ENCODE measurements at regions not wholly inside any gene's neighbourhood (a gene's known extent, or its start where the extent isn't known, plus 50 kb on each side); places are given as distances from the start of the nearest gene placed in this dataset.
A peak's percentile ranks its signal among the peaks of the same experiment; 100 is the strongest.

DNA sequence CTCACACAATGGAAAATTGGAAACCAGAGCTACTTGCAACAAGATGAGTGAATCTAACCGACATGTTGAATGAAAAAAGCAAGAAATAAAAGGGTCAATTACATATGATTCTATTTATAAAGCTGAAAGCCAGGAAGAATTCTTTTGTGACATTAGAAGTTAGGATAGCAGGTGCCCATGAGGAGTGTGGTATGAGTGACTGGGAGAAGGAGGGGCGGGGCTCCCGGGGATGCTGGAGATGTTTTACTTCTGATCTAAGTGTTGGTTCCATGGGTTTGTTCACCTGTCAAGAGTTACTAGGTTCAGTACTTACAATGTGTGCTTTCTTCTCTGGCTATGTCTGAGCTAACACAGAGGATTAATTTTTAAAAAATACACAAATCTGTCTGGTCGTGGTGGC, 60.8 kb downstream of the NSMCE3 start:
- no peak for DNase-seq (ENCODE audit: low read depth in 2 of 2)

DNA sequence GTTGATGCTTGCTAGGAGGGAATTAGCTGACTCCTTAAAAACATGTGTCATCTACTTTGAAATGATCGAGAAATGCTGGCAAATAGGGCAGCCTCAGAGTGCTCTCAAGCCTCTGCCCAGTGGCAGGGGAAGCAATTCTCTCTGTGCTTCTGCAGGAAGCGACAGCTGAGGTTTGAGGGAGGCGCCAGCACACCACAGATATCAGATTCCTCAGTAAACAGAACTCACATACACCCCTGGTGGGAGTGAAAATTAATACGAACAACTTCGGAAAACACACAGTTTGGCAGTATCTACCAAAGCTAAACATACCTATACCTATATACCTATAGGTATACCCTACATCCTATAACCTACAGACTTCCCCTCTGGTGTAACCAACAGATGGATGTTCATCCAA, 61.3 kb downstream of the NSMCE3 start:
- DNase-seq (ENCODE audit: low read depth in 2 of 2): peak in 1 of 2 donors; percentile 2

DNA sequence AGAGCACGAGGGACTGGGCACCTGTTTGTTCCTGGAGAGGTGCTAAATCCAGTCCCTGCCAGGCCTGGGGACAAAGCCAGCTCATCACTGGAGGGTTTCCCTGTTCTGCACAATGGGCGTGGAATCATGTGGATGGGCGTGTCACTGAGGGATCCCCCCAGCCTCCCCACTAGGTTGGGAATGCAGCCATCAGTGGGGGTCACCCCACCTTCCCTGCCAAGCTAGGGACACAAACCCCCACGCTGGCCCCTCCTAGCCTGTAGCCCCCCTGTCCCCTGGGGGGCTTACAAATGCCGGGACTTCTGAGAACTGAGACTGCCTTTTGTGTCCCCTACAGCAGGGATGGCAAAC, 61.9 kb downstream of the NSMCE3 start:
- DNase-seq (ENCODE audit: low read depth in 2 of 2): no peak

DNA sequence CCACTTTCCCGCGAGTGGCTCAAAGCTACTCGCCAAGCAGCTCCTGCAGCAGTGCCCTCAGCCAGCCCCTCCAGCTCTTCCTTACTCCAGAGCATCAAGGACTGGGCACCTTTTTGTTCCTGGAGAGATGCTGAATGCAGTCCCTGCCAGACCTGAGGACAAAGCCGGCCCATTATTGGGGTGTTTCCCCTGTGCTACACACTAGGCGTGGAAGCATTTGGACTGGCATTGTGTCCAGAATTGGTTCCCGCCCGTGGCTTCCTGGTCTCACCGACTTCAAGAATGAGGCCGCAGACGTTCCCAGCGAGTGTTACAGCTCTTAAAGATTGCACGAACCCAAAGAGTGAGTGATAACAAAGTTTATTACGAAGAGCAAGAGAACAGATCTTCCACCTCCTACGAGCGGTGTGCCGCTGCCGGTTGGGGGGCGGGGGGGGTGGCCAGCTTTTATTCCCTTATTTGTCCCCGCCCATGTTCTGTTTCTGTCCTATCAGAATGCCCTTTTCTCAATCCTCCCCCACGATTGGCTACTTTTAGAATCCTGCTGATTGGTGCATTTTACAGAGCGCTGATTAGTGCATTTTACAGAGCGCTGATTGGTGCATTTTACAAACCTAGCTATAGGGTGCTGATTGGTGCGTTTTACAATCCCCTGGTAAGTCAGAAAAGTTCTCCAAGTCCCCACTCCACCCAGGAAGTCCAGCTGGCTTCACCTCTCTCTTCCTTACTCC, 62.4 kb downstream of the NSMCE3 start:
- DNase-seq (ENCODE audit: low read depth in 2 of 2): no peak

DNA sequence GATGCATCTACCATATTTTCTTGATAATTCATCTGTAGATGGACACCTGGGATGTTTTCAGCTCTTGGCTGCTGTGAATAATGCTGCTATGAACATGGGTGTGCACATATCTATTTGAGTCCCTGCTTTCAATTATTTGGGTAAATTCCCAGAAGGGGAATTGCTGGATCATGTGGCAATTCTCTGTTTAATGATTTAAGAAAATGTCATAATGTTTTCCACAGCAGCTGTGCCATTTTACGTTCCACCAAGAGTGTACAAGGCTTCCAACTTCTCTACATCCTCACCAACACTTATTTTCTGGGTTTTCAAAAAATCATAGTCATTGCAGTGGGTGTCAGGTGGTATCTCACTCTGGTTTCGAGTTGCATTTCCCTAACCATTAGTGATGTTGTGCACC, 64.4 kb downstream of the NSMCE3 start:
- DNase-seq (ENCODE audit: low read depth in 2 of 2): no peak

DNA sequence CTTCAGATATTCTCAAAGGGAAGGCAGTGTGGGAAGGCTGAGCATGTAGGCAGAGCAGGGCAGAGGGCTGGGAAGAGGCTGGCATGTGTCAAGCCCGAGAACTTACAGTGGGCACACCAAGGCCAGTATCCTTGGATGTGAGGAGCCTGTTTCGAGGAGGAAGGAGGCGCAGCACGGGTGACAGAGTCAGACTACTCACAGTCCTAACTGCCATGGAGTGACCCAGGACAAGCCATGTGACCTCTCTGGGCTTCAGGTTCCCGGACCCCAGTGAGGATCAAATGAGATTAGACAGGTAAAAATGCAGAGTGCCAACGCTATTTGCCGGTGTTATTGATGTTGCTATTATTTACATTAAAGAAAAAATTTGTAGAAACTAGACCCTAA, 65.3 kb downstream of the NSMCE3 start:
- DNase-seq (ENCODE audit: low read depth in 2 of 2): no peak

DNA sequence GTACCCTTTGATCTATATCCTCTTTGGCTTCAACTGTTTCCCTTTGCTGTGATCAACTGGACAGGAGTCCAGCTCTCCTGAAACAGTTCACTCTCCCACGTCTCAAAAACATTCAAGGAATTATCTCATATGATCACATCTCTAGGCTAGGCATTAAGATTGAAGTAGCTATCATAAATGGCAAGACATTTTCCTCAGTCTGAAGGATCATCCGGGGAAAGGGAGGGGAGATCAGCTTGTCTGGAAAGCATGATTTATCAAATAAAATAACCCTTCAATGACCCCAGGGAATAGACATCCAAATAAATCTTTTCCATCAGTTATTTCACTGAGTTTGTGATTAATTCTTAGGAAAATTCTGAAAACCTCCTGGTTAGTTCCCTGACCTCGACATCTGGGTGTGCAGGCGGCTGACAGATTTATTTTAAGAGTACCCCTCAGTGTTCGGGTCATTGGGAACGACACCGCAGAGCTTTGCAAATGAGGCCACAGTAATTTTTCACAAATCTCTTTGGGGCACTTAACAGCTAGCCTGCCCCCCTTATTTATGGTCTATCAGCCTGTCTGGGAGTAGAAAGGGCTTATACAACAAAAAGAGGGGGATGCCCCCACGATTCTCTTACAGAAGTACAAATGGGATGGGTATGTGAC, 65.8 kb downstream of the NSMCE3 start:
- no peak for DNase-seq (ENCODE audit: low read depth in 2 of 2)

DNA sequence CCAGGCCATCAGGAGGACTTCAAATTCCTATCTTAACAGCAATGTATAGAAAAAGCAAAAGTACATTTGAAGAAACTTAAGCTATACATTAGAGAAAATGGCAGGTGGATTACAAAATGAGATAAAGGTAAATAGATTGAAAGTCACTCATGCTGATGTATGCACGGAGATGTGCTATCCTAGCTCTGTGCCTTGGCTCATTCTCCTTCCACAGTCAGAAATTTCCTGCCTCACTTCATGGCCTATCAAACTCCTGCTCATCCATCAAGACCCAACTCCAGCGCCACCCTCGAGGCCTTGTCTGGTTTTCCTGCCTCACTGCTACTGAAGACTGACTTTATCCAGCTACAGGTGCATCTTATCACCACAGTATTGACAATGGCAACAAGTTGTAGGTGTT, 72.9 kb downstream of the NSMCE3 start:
- DNase-seq (ENCODE audit: low read depth in 2 of 2): no peak

DNA sequence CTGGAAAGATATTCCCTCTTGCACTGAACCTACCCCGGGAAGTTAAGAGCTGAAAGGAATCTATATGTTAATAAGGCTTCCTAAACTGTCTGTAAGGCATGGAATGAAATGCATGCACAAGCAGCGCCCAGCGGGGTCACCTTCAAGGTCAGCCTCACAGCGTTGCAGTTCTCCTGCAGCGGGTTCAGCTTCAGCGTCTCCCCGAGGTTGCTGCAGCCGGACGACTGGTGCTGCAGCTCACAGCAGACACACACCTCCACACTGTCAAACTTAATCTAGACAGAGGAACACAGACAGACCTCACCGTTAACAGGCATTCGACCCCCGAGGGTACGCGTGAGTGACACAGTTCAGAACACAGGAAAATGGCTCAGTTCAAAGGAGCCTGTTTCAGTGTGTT, 73.3 kb downstream of the NSMCE3 start:
- no peak for DNase-seq (ENCODE audit: low read depth in 2 of 2)

DNA sequence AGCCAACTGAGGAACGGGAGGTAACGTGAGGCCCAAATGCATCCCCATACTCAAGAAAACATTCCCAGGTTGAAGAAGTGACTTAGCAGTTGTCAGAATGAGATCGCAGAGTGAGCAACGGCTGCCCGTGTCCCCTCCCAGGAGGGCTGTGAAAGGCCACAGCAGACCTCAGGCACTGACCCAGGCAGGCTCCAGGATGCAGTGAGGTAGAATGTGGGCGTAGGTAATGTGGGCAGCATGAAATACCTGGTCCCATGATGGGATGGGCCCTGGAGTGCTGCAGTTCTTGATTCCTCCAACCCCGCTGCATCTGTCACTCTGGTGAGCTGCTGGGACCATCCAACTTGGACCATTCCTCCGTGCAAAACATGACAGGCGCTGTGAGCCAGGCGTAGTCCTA, 74.8 kb downstream of the NSMCE3 start:
- DNase-seq (ENCODE audit: low read depth in 2 of 2): no peak

DNA sequence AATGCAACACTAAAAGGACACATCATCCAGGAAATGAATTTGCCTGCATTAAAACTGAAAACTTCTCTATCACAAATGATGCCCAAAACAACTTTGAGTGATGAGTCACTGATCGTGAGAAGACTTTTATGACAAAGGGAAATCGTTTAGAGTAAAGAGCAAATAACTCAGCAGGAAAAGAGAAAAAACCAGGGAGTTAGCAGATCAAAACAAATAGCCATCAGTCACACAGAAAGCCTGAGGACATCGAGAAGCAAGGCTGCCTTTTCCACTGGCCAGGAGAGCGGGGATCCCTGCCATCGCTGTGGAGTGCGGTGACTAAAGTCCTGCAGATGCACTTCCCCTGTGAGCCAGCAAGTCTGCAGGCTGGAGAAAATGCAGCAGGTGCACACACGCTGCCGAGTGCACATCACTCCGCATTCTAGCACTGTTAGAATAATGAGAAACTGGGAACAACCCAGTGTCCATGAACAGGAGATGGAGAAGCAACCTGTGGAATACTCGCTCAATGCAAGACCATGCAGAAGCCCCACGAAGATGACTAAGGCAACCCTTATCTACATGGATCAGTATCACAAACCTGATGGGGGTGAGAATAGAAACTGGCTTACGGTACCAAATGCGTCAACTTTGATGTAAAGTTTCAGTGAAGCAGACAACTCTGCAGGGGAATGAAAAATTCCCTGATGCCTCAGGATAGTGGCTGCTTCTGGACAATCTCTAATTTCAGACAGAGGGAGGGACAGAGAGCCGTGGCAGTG, 86.4 kb downstream of the NSMCE3 start:
- peak; percentile 3 to 42 for DNase-seq (ENCODE audit: low read depth in 2 of 2)

DNA sequence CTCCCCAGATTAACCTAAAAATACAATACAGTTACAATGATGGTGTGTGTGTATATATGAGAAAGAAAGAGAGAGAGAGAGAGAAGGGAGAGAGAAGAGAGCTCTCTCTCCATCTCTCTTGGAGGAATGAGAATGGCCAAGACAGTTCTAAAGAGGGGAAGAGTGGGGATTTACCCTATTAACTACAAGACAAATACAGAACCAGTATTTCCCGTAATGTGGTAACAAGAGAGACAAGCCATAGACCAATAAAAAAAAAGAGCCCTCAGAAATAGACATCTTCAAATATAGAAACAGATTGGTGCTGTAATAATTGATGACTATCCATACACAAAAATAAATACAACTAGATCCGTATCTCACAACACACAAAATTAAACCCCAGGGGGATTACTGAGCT, 87.0 kb downstream of the NSMCE3 start:
- no peak for DNase-seq (ENCODE audit: low read depth in 2 of 2)

DNA sequence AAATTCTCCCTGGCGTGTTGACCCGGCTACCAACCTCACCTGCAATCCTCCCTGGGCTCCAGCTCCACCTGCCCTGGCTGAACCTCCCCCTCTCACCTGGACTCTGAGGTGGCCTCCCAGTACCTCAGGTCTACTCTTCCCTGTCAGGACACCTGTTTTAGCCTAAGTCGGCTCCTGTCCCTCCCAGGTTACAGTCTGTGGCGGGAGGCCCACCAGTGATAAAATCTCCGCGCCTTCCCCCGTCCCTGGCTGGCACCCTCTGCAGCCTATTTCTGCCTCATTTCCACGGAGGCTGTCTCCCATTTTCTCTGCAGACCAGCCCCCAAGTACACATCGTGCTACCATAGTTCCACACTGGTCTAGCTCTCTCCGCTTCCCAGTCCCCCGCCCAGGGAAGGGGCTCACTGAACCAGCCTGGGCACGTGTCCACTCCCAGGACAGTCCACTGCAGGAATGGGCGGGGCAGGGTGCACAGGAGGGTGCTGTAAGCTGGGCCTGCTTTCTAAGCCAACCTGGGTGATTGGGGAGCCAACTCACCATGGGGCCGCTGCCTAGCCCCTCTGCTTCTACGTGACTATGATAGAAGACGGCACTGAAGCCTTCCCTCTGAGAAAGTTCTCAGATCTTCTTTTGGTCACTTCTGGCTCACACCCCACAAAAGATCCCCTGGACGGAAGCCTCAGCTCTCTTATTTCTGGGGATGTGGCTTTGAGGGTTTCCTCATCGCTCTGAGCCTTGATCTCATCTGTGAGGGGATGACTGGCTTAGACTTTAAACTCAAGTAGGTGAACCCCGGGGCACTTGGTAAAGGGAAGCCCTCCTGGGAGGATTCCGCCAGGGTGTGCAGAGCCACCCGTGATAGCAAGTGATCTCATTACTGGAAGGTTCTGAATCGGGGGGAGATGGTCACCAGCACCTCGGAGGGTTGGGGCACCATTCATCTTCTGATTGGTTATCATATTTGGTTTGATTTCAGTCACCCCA, 96.6 kb downstream of the NSMCE3 start:
- no peak for DNase-seq (ENCODE audit: low read depth in 2 of 2)

DNA sequence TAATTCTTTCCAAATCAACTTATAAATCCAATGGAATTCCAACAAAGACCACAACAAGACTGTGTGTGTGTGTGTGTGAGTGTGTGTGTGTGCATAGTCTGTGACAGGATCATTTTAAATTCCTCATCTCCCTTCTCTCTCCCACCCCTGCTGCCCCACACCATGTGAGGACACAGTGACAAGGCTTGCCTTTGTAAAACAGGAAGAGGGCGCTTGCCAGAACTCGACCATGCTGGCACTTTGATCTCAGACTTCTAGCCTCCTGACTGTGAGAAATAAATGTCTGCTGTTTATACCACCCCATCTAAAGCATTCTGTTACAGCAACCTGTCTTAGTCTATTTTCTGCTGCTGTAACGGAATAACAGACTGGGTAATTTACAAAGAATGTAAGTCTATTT, 99.1 kb downstream of the NSMCE3 start:
- DNase-seq (ENCODE audit: low read depth in 2 of 2): no peak
